Right hindlimb (tissue), 1 donor: ENCODE measurements at regions not wholly inside any gene's neighbourhood (a gene's known extent, or its start where the extent isn't known, plus 50 kb on each side); places are given as distances from the start of the nearest gene placed in this dataset.

Experiments
- DNase-seq: peaks from one replicate; pipeline ENCODE4 v3.0.0-alpha.2; 2018

- no peak for DNase-seq
Observed at GRCh38 chr12:92650228-92650822, 52.5 kb upstream of the PLEKHG7 start.

- peak; percentile 75 for DNase-seq
Observed at GRCh38 chr12:92649511-92650227, 53.1 kb upstream of the PLEKHG7 start.

- DNase-seq, result no peak
Observed at GRCh38 chr12:92648242-92649031, 54.4 kb upstream of the PLEKHG7 start.

- DNase-seq, result no peak
Observed at GRCh38 chr12:92641291-92641690, 61.5 kb upstream of the PLEKHG7 start.

- DNase-seq, result no peak
Observed at GRCh38 chr12:92640691-92641090, 62.1 kb upstream of the PLEKHG7 start.

GRCh38 chr12:92639017-92639416, 63.8 kb upstream of the PLEKHG7 start:
- no peak for DNase-seq

- DNase-seq, result no peak
Observed at GRCh38 chr12:92634730-92635129, 68.1 kb upstream of the PLEKHG7 start.

GRCh38 chr12:92634202-92634601, 68.6 kb upstream of the PLEKHG7 start:
- DNase-seq, result no peak

GRCh38 chr12:92630968-92631367, 71.8 kb upstream of the PLEKHG7 start:
- DNase-seq, result no peak

- peak; percentile 40 for DNase-seq
Observed at GRCh38 chr12:92629349-92630065, 73.3 kb upstream of the PLEKHG7 start.

GRCh38 chr12:92628476-92628875, 74.3 kb upstream of the PLEKHG7 start:
- no peak for DNase-seq

- DNase-seq, result no peak
Observed at GRCh38 chr12:92627511-92627910, 75.3 kb upstream of the PLEKHG7 start.

GRCh38 chr12:92625639-92626310, 77.0 kb upstream of the PLEKHG7 start:
- DNase-seq, result no peak

- DNase-seq, result no peak
Observed at GRCh38 chr12:92624236-92624635, 78.6 kb upstream of the PLEKHG7 start.

GRCh38 chr12:92623386-92623785, 79.4 kb upstream of the PLEKHG7 start:
- DNase-seq, result no peak

GRCh38 chr12:92621833-92622232, 81.0 kb upstream of the PLEKHG7 start:
- DNase-seq, result no peak

- no peak for DNase-seq
Observed at GRCh38 chr12:92621312-92621711, 81.5 kb upstream of the PLEKHG7 start.

- DNase-seq, result no peak
Observed at GRCh38 chr12:92619730-92620684, 82.8 kb upstream of the PLEKHG7 start.

GRCh38 chr12:92619026-92619425, 83.8 kb upstream of the PLEKHG7 start:
- no peak for DNase-seq

GRCh38 chr12:92615703-92616102, 87.1 kb upstream of the PLEKHG7 start:
- no peak for DNase-seq

- DNase-seq, result no peak
Observed at GRCh38 chr12:92615086-92615485, 87.7 kb upstream of the PLEKHG7 start.
